GM13977 (cell line): ENCODE measurements at regions not wholly inside any gene's neighbourhood (a gene's known extent, or its start where the extent isn't known, plus 50 kb on each side); places are given as distances from the start of the nearest gene placed in this dataset.

Source experiments
- DNase-seq: peaks from one replicate; pipeline ENCODE4 v3.0.0; 2012; ENCODE audit warnings: low spot score
- CTCF ChIP-seq: IDR thresholded peaks from 2 replicates; pipeline ENCODE4 v1.5.1; 2012; ENCODE audit warnings: mild to moderate bottlenecking, control low read depth; ENCODE audit not compliant: insufficient read depth; ENCODE audit errors: extremely low read depth, missing control alignments
- in situ Hi-C: fragments of 300-500 bp; cut with MboI; formaldehyde crosslinking; loops from one replicate; pipeline ENCODE4 v1.12.0; 2022; ENCODE audit warnings: low sequenced_read_pairs, low pct_unique_long_range_greater_than_20kb, mixed read lengths, inconsistent platforms; ENCODE audit not compliant: unreplicated experiment

GRCh38 chr1:208896768-208897167, 652.6 kb upstream of the PLXNA2 start:
- TF ChIP-seq CTCF: no peak
- in situ Hi-C loops: no loop called here
- no peak for DNase-seq

- TF ChIP-seq CTCF: no peak
- in situ Hi-C loops: no loop called here
Measured at GRCh38 chr1:208899438-208899837, 655.3 kb upstream of the PLXNA2 start.

DNA sequence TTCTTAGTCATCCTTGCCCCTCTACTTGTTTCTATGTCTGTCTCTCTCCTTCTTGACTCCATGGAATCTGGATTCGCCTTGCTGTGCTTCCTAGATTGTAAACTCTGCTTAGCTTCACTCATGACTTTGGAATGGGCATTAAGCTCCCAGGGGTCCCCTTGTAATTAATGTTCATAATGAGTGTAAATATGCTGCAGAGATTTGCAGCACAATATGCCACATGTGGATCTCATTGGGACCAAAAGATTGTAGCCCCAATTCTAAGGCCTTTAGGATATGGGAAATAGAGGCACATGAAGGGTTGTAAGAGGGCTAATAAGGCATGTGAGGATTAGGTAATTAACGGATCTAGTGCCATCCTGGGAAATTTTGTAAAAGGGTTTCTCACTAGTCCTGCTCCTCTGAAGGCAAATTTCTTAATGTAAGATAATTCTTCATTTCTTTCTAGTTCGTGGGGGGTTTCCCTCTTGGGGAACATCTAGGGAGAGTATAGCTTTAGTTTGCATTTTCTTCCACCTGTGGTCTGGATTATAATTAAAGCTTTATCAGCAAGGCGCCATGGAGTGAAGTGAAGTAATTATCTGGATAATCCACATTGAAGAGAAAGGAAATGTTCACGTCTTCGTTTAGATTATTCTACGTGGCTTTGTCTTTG, 659.2 kb upstream of the PLXNA2 start:
- in situ Hi-C loops: no loop called here
- no peak for DNase-seq
- TF ChIP-seq CTCF: no peak

More at GRCh38 chr1:208899438-208899837, 655.3 kb upstream of the PLXNA2 start:
- no peak for DNase-seq

GRCh38 chr1:208907790-208908189, 663.6 kb upstream of the PLXNA2 start:
- no peak for DNase-seq
- in situ Hi-C loops: no loop called here
- TF ChIP-seq CTCF: no peak

GRCh38 chr1:208909011-208909984, 665.1 kb upstream of the PLXNA2 start:
- DNase-seq: no peak
- in situ Hi-C loops: no loop called here
- no peak for TF ChIP-seq CTCF

DNA sequence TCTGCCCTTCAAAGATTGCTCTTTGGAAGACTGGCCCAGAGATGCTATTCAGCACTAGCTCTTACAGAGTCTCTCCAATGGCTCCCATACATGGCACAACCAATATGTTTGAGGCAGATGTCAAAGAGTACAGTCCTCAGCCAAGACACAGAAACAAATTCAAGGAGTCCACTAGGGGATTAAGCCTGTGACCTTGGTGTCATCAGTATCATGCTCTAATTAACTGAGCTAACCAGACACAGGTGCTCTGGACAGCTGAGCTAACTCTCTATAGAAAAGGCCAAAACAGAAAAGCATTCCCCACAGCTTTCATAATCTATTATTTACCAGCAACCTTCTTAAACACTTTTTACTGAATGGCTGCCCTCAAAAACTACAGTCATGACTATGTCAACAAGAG, 666.0 kb upstream of the PLXNA2 start:
- in situ Hi-C loops: no loop called here
- no peak for TF ChIP-seq CTCF
- no peak for DNase-seq
